ENCODE measurements at regions not wholly inside any gene's neighbourhood (a gene's known extent, or its start where the extent isn't known, plus 50 kb on each side); places are given as distances from the start of the nearest gene placed in this dataset.

GRCh38 chr4:129748991-129749390 lies 653.0 kb downstream of the C4orf33 start:
- TF ChIP-seq NFRKB (IDR thresholded peaks at IDR 0.05) (no peak), ARNT (IDR thresholded peaks at IDR 0.05) (no peak), PKNOX1 (IDR thresholded peaks at IDR 0.05) (no peak), SP1 (IDR thresholded peaks at IDR 0.05) (no peak), L3MBTL2 (conservative IDR thresholded peaks at IDR 0.05) (no peak), FOXM1 (IDR thresholded peaks at IDR 0.05; ENCODE audit: borderline replicate concordance) (no peak), CTBP1 (IDR thresholded peaks at IDR 0.05; ENCODE audit: borderline replicate concordance) (no peak), FOXK2 (IDR thresholded peaks at IDR 0.05) (no peak), TARDBP (IDR thresholded peaks at IDR 0.05) (no peak), HDGF (IDR thresholded peaks at IDR 0.05; ENCODE audit: borderline replicate concordance) (no peak), ELF4 (IDR thresholded peaks at IDR 0.05) (no peak), ZNF384 (IDR thresholded peaks at IDR 0.05) (no peak), LEF1 (IDR thresholded peaks at IDR 0.05; ENCODE audit: borderline replicate concordance) (no peak)
- ChIA-PET CTCF (no interaction called here), POLR2A (no interaction called here)
- no peak for DNase-seq (ENCODE audit: extremely low spot score)

- ChIA-PET CTCF (no interaction called here), POLR2A (no interaction called here)
- TF ChIP-seq CTBP1 (IDR thresholded peaks at IDR 0.05; ENCODE audit: borderline replicate concordance): no peak
- no peak for TF ChIP-seq ZNF384 (IDR thresholded peaks at IDR 0.05)
- no peak for TF ChIP-seq SUZ12 (IDR thresholded peaks at IDR 0.05)
- TF ChIP-seq NFRKB (IDR thresholded peaks at IDR 0.05): no peak
- TF ChIP-seq FOXA1 (IDR thresholded peaks at IDR 0.05): no peak
- no peak for TF ChIP-seq TARDBP (IDR thresholded peaks at IDR 0.05)
- TF ChIP-seq BHLHE40 (IDR thresholded peaks at IDR 0.05; ENCODE audit: borderline replicate concordance): no peak
- no peak for TF ChIP-seq L3MBTL2 (conservative IDR thresholded peaks at IDR 0.05)
- no peak for TF ChIP-seq SP1 (IDR thresholded peaks at IDR 0.05)
- TF ChIP-seq ARNT (IDR thresholded peaks at IDR 0.05): no peak
- no peak for TF ChIP-seq LEF1 (IDR thresholded peaks at IDR 0.05; ENCODE audit: borderline replicate concordance)
- no peak for TF ChIP-seq HDGF (IDR thresholded peaks at IDR 0.05; ENCODE audit: borderline replicate concordance)
- TF ChIP-seq PKNOX1 (IDR thresholded peaks at IDR 0.05): no peak
- no peak for TF ChIP-seq FOXM1 (IDR thresholded peaks at IDR 0.05; ENCODE audit: borderline replicate concordance)
- TF ChIP-seq FOXK2 (IDR thresholded peaks at IDR 0.05): no peak
- TF ChIP-seq ELF4 (IDR thresholded peaks at IDR 0.05): no peak
- DNase-seq (ENCODE audit: extremely low spot score): no peak
These were observed 655.7 kb downstream of the C4orf33 start for GRCh38 chr4:129751646-129752045.

GRCh38 chr4:129783596-129783995 lies 687.6 kb downstream of the C4orf33 start:
- TF ChIP-seq CTBP1 (IDR thresholded peaks at IDR 0.05; ENCODE audit: borderline replicate concordance) (no peak), FOXA1 (IDR thresholded peaks at IDR 0.05) (no peak), BHLHE40 (IDR thresholded peaks at IDR 0.05; ENCODE audit: borderline replicate concordance) (no peak), FOXK2 (IDR thresholded peaks at IDR 0.05) (no peak), ARNT (IDR thresholded peaks at IDR 0.05) (no peak), PKNOX1 (IDR thresholded peaks at IDR 0.05) (no peak), LEF1 (IDR thresholded peaks at IDR 0.05; ENCODE audit: borderline replicate concordance) (no peak), ZNF384 (IDR thresholded peaks at IDR 0.05) (no peak), SUZ12 (IDR thresholded peaks at IDR 0.05) (no peak), FOXM1 (IDR thresholded peaks at IDR 0.05; ENCODE audit: borderline replicate concordance) (no peak), SP1 (IDR thresholded peaks at IDR 0.05) (no peak), NFRKB (IDR thresholded peaks at IDR 0.05) (no peak), L3MBTL2 (conservative IDR thresholded peaks at IDR 0.05) (no peak)
- ChIA-PET POLR2A (interaction anchor here (0.6 kb wide), 1 partner anchor 685 kb away, joined by 3 read pairs; no protein-coding TSS in a partner anchor), CTCF (no interaction called here)
- DNase-seq (ENCODE audit: extremely low spot score): no peak

- TF ChIP-seq CTBP1 (IDR thresholded peaks at IDR 0.05; ENCODE audit: borderline replicate concordance): no peak
- no peak for TF ChIP-seq ZNF384 (IDR thresholded peaks at IDR 0.05)
- POLR2A ChIA-PET: no interaction called here
- DNase-seq (ENCODE audit: extremely low spot score): no peak
- CTCF ChIA-PET: no interaction called here
These were observed 692.5 kb downstream of the C4orf33 start for GRCh38 chr4:129788486-129788885.

- peak; percentile 20 for DNase-seq (ENCODE audit: extremely low spot score)
- ChIA-PET CTCF (no interaction called here), POLR2A (no interaction called here)
- TF ChIP-seq LEF1 (IDR thresholded peaks at IDR 0.05; ENCODE audit: borderline replicate concordance) (no peak), TARDBP (IDR thresholded peaks at IDR 0.05) (no peak), NFRKB (IDR thresholded peaks at IDR 0.05) (no peak), PKNOX1 (IDR thresholded peaks at IDR 0.05) (peak; percentile 89), SP1 (IDR thresholded peaks at IDR 0.05) (no peak), ARNT (IDR thresholded peaks at IDR 0.05) (peak; percentile 86), FOXK2 (IDR thresholded peaks at IDR 0.05) (no peak), FOXM1 (IDR thresholded peaks at IDR 0.05; ENCODE audit: borderline replicate concordance) (no peak), SUZ12 (IDR thresholded peaks at IDR 0.05) (no peak), HDGF (IDR thresholded peaks at IDR 0.05; ENCODE audit: borderline replicate concordance) (no peak), FOXA1 (IDR thresholded peaks at IDR 0.05) (no peak), BHLHE40 (IDR thresholded peaks at IDR 0.05; ENCODE audit: borderline replicate concordance) (no peak), L3MBTL2 (conservative IDR thresholded peaks at IDR 0.05) (no peak), ELF4 (IDR thresholded peaks at IDR 0.05) (no peak), ZNF384 (IDR thresholded peaks at IDR 0.05) (peak; percentile 84), CTBP1 (IDR thresholded peaks at IDR 0.05; ENCODE audit: borderline replicate concordance) (peak; percentile 90; the same call in 1 of the 2 replicates)
These were observed 708.6 kb downstream of the C4orf33 start for GRCh38 chr4:129804461-129804981.

All from HEK293T (cell line).